Endothelial cell (in vitro differentiated cells): ENCODE measurements at regions not wholly inside any gene's neighbourhood (a gene's known extent, or its start where the extent isn't known, plus 50 kb on each side); places are given as distances from the start of the nearest gene placed in this dataset.

Experiments used
- DNase-seq: peaks from one replicate; pipeline ENCODE4 v3.0.0; 2021; ENCODE audit warnings: low spot score
- H3K27ac Mint-ChIP-seq: one replicate; pipeline ENCODE4 v1.8.0; 2021; ENCODE audit warnings: mixed read lengths, inconsistent platforms; ENCODE audit not compliant: unreplicated experiment
- H3K27me3 Mint-ChIP-seq: one replicate; pipeline ENCODE4 v1.8.0; 2021; ENCODE audit warnings: mild to moderate bottlenecking, moderate library complexity, mixed read lengths, inconsistent platforms; ENCODE audit not compliant: unreplicated experiment
- H3K36me3 Mint-ChIP-seq: one replicate; pipeline ENCODE4 v1.8.0; 2021; ENCODE audit warnings: mild to moderate bottlenecking, low read depth, mixed read lengths, inconsistent platforms; ENCODE audit not compliant: unreplicated experiment
- H3K4me1 Mint-ChIP-seq: one replicate; pipeline ENCODE4 v1.8.0; 2021; ENCODE audit warnings: mild to moderate bottlenecking, mixed read lengths, inconsistent platforms; ENCODE audit not compliant: unreplicated experiment
- H3K4me3 Mint-ChIP-seq: one replicate; pipeline ENCODE4 v1.8.0; 2021; ENCODE audit warnings: mild to moderate bottlenecking, mixed read lengths, inconsistent platforms; ENCODE audit not compliant: unreplicated experiment
- H3K9me3 Mint-ChIP-seq: one replicate; pipeline ENCODE4 v1.8.0; 2021; ENCODE audit warnings: mixed read lengths, inconsistent platforms; ENCODE audit not compliant: unreplicated experiment
- TF ChIP-seq, protein P1 (sequence below): fragments of 200-600 bp; sonication (generic); IDR thresholded peaks from one replicate; pipeline ENCODE4 v1.5.0; 2021; ENCODE audit warnings: antibody characterized with exemption; ENCODE audit not compliant: unreplicated experiment

DNA sequence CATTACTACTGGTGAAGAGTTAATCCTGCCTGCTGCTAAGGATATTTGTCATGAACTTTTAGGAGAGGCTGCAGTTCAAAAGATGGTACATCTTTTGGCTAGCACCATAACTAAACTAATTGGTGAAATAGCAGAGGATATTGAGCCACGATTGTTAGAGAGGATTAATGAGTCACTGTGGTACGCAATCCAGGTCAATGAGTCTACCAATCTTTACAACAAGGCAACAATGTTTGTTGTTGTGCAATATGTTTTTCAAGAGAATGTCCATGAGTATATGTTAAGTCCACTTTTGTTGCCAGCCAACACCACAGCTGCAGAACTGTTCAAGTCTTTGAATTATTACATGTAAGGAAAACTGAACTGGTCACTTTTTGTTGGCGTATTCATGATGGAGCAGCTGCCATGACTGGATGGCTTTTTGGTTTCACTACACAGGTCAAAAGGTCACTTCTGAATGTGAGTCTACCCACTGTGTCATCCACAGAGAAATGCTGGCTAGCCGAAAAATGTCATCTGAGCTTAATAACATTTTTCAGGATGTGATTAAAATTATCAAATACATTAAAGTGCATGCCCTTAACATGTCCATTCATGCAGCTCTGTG lies 402.6 kb upstream of the KIF2B start:
- H3K27ac Mint-ChIP-seq: no peak overlapping the region
- TF ChIP-seq, protein P1, sequence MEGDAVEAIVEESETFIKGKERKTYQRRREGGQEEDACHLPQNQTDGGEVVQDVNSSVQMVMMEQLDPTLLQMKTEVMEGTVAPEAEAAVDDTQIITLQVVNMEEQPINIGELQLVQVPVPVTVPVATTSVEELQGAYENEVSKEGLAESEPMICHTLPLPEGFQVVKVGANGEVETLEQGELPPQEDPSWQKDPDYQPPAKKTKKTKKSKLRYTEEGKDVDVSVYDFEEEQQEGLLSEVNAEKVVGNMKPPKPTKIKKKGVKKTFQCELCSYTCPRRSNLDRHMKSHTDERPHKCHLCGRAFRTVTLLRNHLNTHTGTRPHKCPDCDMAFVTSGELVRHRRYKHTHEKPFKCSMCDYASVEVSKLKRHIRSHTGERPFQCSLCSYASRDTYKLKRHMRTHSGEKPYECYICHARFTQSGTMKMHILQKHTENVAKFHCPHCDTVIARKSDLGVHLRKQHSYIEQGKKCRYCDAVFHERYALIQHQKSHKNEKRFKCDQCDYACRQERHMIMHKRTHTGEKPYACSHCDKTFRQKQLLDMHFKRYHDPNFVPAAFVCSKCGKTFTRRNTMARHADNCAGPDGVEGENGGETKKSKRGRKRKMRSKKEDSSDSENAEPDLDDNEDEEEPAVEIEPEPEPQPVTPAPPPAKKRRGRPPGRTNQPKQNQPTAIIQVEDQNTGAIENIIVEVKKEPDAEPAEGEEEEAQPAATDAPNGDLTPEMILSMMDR: no peak
- peaks cover 1% of the 10 kb centered on the region for H3K27me3 Mint-ChIP-seq
- peaks cover 3% of the 10 kb centered on the region for H3K9me3 Mint-ChIP-seq
- DNase-seq: no peak
- no peaks in the 10 kb centered on the region for H3K4me1 Mint-ChIP-seq
- H3K36me3 Mint-ChIP-seq: no peaks in the 10 kb centered on the region
- no peak overlapping the region for H3K4me3 Mint-ChIP-seq

DNA sequence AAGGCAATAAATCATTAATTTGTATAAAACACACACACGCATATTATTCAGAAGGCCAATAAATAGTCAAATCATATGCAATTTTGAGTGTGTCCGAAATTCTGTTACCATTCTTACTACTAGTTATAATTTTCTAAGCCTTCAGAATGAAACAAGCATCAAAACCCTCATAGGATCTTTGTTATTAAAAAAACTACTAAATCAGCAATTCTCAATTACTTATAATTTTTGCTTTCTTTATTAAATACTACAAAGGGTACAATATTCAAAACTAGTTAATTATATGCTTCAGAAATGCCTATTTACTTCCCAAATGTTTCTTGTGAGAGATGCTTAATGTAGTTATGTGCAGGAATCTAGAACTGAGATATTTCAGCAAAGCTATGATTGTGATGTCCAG lies 413.1 kb upstream of the KIF2B start:
- no peak for DNase-seq
- TF ChIP-seq, protein P1: no peak
- H3K4me1 Mint-ChIP-seq: no peaks in the 10 kb centered on the region
- no peaks in the 10 kb centered on the region for H3K9me3 Mint-ChIP-seq
- H3K36me3 Mint-ChIP-seq: no peaks in the 10 kb centered on the region
- no peak overlapping the region for H3K27ac Mint-ChIP-seq
- peaks cover 5% of the 10 kb centered on the region for H3K27me3 Mint-ChIP-seq
- no peak overlapping the region for H3K4me3 Mint-ChIP-seq

DNA sequence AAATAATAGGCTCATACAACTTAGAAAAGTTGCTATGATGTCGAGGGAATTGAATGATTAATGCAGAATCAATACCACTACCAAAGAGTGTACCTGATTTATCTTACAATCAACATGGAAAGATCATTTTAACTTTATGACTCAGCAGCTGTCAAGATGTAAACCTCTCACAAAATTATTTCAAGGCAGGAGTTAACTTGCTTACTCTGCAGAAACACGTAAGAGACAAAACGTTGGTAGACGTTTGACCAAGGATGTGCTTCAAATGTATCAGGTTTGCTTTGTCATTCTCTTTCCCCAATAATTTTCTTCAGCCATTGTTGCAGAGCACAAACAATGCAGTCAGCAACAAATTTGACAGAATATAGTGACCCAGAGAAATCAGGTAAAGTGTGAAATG lies 415.8 kb upstream of the KIF2B start:
- Mint-ChIP-seq H3K9me3 (no peaks in the 10 kb centered on the region), H3K4me1 (no peaks in the 10 kb centered on the region), H3K27me3 (peaks cover 2% of the 10 kb centered on the region), H3K36me3 (no peaks in the 10 kb centered on the region), H3K27ac (no peak overlapping the region), H3K4me3 (no peak overlapping the region)
- TF ChIP-seq, protein P1: no peak
- DNase-seq: no peak

DNA sequence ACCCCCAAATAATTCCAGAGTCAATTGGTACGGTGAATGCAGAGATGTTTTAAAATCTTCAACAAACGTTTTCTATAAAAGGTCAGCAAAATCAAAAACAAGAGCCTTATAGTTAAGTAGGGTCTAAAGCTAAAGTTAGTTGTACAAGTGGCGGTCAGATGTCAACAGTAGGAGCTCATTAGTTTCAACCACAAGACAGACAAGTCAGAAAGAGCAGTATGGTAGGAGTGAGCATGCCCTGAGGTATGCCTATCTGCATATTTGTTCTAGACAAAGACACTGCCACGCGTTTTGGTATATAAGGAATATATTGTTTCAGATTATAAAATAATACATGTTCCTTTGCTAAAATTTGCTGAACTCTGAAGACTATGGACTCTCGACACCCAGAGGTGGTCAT lies 431.5 kb upstream of the KIF2B start:
- H3K9me3 Mint-ChIP-seq: no peaks in the 10 kb centered on the region
- H3K27ac Mint-ChIP-seq: no peak overlapping the region
- no peaks in the 10 kb centered on the region for H3K4me1 Mint-ChIP-seq
- no peak for DNase-seq
- H3K36me3 Mint-ChIP-seq: no peaks in the 10 kb centered on the region
- no peak overlapping the region for H3K4me3 Mint-ChIP-seq
- H3K27me3 Mint-ChIP-seq: no peaks in the 10 kb centered on the region
- TF ChIP-seq, protein P1: no peak

DNA sequence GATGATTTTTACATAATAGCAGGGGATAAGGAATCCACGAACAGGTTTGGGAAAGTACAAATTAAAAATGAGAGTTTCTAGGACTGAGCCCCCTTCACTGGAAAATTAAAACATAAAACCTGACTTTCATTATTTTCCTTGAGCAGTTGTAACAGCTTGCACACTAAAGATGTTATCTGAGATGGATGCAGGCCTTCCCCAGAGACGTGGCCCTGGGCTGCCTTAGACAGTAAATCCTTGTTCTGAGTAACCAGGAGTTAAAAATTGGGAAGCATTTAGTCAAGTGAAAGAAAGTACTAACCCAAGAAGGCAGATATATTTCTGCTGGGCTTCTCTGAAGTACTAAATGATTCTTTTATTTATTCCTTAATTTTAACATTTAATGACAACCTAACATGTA lies 432.2 kb upstream of the KIF2B start:
- H3K4me3 Mint-ChIP-seq: no peak overlapping the region
- no peaks in the 10 kb centered on the region for H3K9me3 Mint-ChIP-seq

More for the DNA sequence above, 432.2 kb upstream of the KIF2B start:
- H3K4me1 Mint-ChIP-seq: no peaks in the 10 kb centered on the region
- no peak overlapping the region for H3K27ac Mint-ChIP-seq
- no peak for DNase-seq
- no peaks in the 10 kb centered on the region for H3K27me3 Mint-ChIP-seq
- TF ChIP-seq, protein P1: no peak
- H3K36me3 Mint-ChIP-seq: no peaks in the 10 kb centered on the region
